GM20000 (cell line): ENCODE measurements at regions not wholly inside any gene's neighbourhood (a gene's known extent, or its start where the extent isn't known, plus 50 kb on each side); places are given as distances from the start of the nearest gene placed in this dataset.

Experiments
- DNase-seq: peaks from one replicate; pipeline ENCODE4 v3.0.0; 2012; ENCODE audit warnings: low spot score
- CTCF ChIP-seq: IDR thresholded peaks from 2 replicates; pipeline ENCODE4 v1.5.1; 2012; ENCODE audit warnings: mild to moderate bottlenecking, control low read depth; ENCODE audit errors: extremely low read depth, missing control alignments

GRCh38 chr13:31923134-31923763 is 108.3 kb upstream of the FRY start:
- TF ChIP-seq CTCF = no peak
- no peak for DNase-seq

- no peak for TF ChIP-seq CTCF
- no peak for DNase-seq
Measured at GRCh38 chr13:31925079-31925478, 106.5 kb upstream of the FRY start.

- DNase-seq = no peak
- TF ChIP-seq CTCF = no peak
Measured at GRCh38 chr13:31927219-31927653, 104.3 kb upstream of the FRY start.

- DNase-seq = no peak
- no peak for TF ChIP-seq CTCF
Measured at GRCh38 chr13:31929031-31929770, 102.4 kb upstream of the FRY start.

- DNase-seq = no peak
- no peak for TF ChIP-seq CTCF
Measured at GRCh38 chr13:31930490-31930889, 101.1 kb upstream of the FRY start.

- DNase-seq = peak; percentile 54
- no peak for TF ChIP-seq CTCF
Measured at GRCh38 chr13:31930901-31931522, 100.6 kb upstream of the FRY start.

- no peak for DNase-seq
- TF ChIP-seq CTCF = no peak
Measured at GRCh38 chr13:31937436-31937835, 94.1 kb upstream of the FRY start.
